ENCODE measurements at regions not wholly inside any gene's neighbourhood (a gene's known extent, or its start where the extent isn't known, plus 50 kb on each side); places are given as distances from the start of the nearest gene placed in this dataset.

GRCh38 chr9:100731557-100731956 lies 153.7 kb downstream of the CAVIN4 start:
- no peak overlapping the region for H3K4me3 Mint-ChIP-seq
- CTCF ChIA-PET: interaction anchor here (1.7 kb wide), 1 partner anchor 130 kb away, joined by 4 read pairs; no protein-coding TSS in a partner anchor
- no peak for TF ChIP-seq NFATC4 (CRISPR knock-in tag; IDR thresholded peaks at IDR 0.05)
- no peak for TF ChIP-seq NR2C2 (CRISPR knock-in tag; IDR thresholded peaks at IDR 0.05)
- TF ChIP-seq, protein P1, sequence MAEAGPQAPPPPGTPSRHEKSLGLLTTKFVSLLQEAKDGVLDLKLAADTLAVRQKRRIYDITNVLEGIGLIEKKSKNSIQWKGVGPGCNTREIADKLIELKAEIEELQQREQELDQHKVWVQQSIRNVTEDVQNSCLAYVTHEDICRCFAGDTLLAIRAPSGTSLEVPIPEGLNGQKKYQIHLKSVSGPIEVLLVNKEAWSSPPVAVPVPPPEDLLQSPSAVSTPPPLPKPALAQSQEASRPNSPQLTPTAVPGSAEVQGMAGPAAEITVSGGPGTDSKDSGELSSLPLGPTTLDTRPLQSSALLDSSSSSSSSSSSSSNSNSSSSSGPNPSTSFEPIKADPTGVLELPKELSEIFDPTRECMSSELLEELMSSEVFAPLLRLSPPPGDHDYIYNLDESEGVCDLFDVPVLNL (CRISPR knock-in tag; IDR thresholded peaks at IDR 0.05; ENCODE audit: borderline replicate concordance, low read depth): no peak
- no peak for TF ChIP-seq RELA (CRISPR knock-in tag; IDR thresholded peaks at IDR 0.05; ENCODE audit: borderline replicate concordance)
- TF ChIP-seq ZNF263 (CRISPR knock-in tag; IDR thresholded peaks at IDR 0.05; ENCODE audit: low read depth): no peak
- no peak for TF ChIP-seq CTCF (IDR thresholded peaks at IDR 0.05)
- TF ChIP-seq, protein P2, sequence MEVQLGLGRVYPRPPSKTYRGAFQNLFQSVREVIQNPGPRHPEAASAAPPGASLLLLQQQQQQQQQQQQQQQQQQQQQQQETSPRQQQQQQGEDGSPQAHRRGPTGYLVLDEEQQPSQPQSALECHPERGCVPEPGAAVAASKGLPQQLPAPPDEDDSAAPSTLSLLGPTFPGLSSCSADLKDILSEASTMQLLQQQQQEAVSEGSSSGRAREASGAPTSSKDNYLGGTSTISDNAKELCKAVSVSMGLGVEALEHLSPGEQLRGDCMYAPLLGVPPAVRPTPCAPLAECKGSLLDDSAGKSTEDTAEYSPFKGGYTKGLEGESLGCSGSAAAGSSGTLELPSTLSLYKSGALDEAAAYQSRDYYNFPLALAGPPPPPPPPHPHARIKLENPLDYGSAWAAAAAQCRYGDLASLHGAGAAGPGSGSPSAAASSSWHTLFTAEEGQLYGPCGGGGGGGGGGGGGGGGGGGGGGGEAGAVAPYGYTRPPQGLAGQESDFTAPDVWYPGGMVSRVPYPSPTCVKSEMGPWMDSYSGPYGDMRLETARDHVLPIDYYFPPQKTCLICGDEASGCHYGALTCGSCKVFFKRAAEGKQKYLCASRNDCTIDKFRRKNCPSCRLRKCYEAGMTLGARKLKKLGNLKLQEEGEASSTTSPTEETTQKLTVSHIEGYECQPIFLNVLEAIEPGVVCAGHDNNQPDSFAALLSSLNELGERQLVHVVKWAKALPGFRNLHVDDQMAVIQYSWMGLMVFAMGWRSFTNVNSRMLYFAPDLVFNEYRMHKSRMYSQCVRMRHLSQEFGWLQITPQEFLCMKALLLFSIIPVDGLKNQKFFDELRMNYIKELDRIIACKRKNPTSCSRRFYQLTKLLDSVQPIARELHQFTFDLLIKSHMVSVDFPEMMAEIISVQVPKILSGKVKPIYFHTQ (CRISPR knock-in tag; IDR thresholded peaks at IDR 0.05): no peak
- TF ChIP-seq KAT7 (CRISPR knock-in tag; IDR thresholded peaks at IDR 0.05; ENCODE audit: borderline replicate concordance): no peak
- TF ChIP-seq ZNF416 (CRISPR knock-in tag; IDR thresholded peaks at IDR 0.05): no peak
- no peak for TF ChIP-seq PRDM15 (CRISPR knock-in tag; IDR thresholded peaks at IDR 0.05)
- TF ChIP-seq NR1H2 (CRISPR knock-in tag; IDR thresholded peaks at IDR 0.05): no peak
- TF ChIP-seq HMGA2 (CRISPR knock-in tag; IDR thresholded peaks at IDR 0.05): no peak
- TF ChIP-seq ZBTB43 (CRISPR knock-in tag; IDR thresholded peaks at IDR 0.05): no peak
- TF ChIP-seq MAX (CRISPR knock-in tag; IDR thresholded peaks at IDR 0.05): no peak
- TF ChIP-seq, protein P3, sequence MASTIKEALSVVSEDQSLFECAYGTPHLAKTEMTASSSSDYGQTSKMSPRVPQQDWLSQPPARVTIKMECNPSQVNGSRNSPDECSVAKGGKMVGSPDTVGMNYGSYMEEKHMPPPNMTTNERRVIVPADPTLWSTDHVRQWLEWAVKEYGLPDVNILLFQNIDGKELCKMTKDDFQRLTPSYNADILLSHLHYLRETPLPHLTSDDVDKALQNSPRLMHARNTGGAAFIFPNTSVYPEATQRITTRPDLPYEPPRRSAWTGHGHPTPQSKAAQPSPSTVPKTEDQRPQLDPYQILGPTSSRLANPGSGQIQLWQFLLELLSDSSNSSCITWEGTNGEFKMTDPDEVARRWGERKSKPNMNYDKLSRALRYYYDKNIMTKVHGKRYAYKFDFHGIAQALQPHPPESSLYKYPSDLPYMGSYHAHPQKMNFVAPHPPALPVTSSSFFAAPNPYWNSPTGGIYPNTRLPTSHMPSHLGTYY (CRISPR knock-in tag; IDR thresholded peaks at IDR 0.05): no peak
- TF ChIP-seq E2F1 (CRISPR knock-in tag; IDR thresholded peaks at IDR 0.05): no peak
- no peak for TF ChIP-seq ELF4 (CRISPR knock-in tag; IDR thresholded peaks at IDR 0.05; ENCODE audit: low read depth)
- no peak for TF ChIP-seq AFF4 (CRISPR knock-in tag; IDR thresholded peaks at IDR 0.05; ENCODE audit: borderline replicate concordance)
- no peak for TF ChIP-seq GABPB1 (CRISPR knock-in tag; IDR thresholded peaks at IDR 0.05)

More at GRCh38 chr9:100731557-100731956, 153.7 kb downstream of the CAVIN4 start:
- POLR2A ChIA-PET: no interaction called here
- H3K27ac Mint-ChIP-seq: no peak overlapping the region
- ATAC-seq (no peak), DNase-seq (ENCODE audit: low spot score) (no peak)
- H3K4me1 Mint-ChIP-seq: peaks cover 14% of the 10 kb centered on the region
- H3K9me3 Mint-ChIP-seq: peaks cover 17% of the 10 kb centered on the region
- H3K36me3 Mint-ChIP-seq: peaks cover 3% of the 10 kb centered on the region; the same call in 1 of the 2 replicates
- no peaks in the 10 kb centered on the region for H3K27me3 Mint-ChIP-seq (ENCODE audit: low read depth)

Data from WTC11 (cell line).